ENCODE measurements at regions not wholly inside any gene's neighbourhood (a gene's known extent, or its start where the extent isn't known, plus 50 kb on each side); places are given as distances from the start of the nearest gene placed in this dataset.

GRCh38 chr2:221095356-221095755 is 476.7 kb downstream of the EPHA4 start:
- H3K9me3 ChIP-seq, result no peaks in the 10 kb centered on the region
- H3K4me1 ChIP-seq, result no peaks in the 10 kb centered on the region
- TF ChIP-seq CTCF (IDR thresholded peaks at IDR 0.05) (no peak), POLR2A (IDR thresholded peaks at IDR 0.05) (no peak), POLR2AphosphoS5 (IDR thresholded peaks at IDR 0.05; ENCODE audit: insufficient read depth in 1 of 2, low read depth in 1 of 2) (no peak)
- no peaks in the 10 kb centered on the region for H3K36me3 ChIP-seq
- H3K27ac ChIP-seq, result no peak overlapping the region
- DNase-seq (ENCODE audit: extremely low spot score in 2 of 2), result no peak
- H3K4me3 ChIP-seq, result no peak overlapping the region
- H3K27me3 ChIP-seq, result no peaks in the 10 kb centered on the region
- intact Hi-C loops (cut with DNase I), result no loop called here

- no peak for TF ChIP-seq CTCF (IDR thresholded peaks at IDR 0.05)
- no peak for TF ChIP-seq POLR2A (IDR thresholded peaks at IDR 0.05)
- no peak for TF ChIP-seq POLR2AphosphoS5 (IDR thresholded peaks at IDR 0.05; ENCODE audit: insufficient read depth in 1 of 2, low read depth in 1 of 2)
Observed at GRCh38 chr2:221096706-221097567, 475.2 kb downstream of the EPHA4 start.

GRCh38 chr2:221097568-221097915 is 474.6 kb downstream of the EPHA4 start:
- intact Hi-C loops (cut with DNase I), result no loop called here
- Histone ChIP-seq H3K4me3 (no peak overlapping the region), H3K9me3 (no peaks in the 10 kb centered on the region), H3K36me3 (no peaks in the 10 kb centered on the region), H3K27ac (no peak overlapping the region), H3K27me3 (no peaks in the 10 kb centered on the region), H3K4me1 (no peaks in the 10 kb centered on the region)
- no peak for TF ChIP-seq POLR2AphosphoS5 (IDR thresholded peaks at IDR 0.05; ENCODE audit: insufficient read depth in 1 of 2, low read depth in 1 of 2)
- TF ChIP-seq POLR2A (IDR thresholded peaks at IDR 0.05), result no peak
- TF ChIP-seq CTCF (IDR thresholded peaks at IDR 0.05), result no peak
- DNase-seq (ENCODE audit: extremely low spot score in 2 of 2), result no peak

More at GRCh38 chr2:221096706-221097567, 475.2 kb downstream of the EPHA4 start:
- Histone ChIP-seq H3K4me1 (no peaks in the 10 kb centered on the region), H3K36me3 (no peaks in the 10 kb centered on the region), H3K27me3 (no peaks in the 10 kb centered on the region), H3K9me3 (no peaks in the 10 kb centered on the region), H3K27ac (no peak overlapping the region), H3K4me3 (no peak overlapping the region)
- DNase-seq (ENCODE audit: extremely low spot score in 2 of 2), result no peak
- intact Hi-C loops (cut with DNase I), result no loop called here

DNA sequence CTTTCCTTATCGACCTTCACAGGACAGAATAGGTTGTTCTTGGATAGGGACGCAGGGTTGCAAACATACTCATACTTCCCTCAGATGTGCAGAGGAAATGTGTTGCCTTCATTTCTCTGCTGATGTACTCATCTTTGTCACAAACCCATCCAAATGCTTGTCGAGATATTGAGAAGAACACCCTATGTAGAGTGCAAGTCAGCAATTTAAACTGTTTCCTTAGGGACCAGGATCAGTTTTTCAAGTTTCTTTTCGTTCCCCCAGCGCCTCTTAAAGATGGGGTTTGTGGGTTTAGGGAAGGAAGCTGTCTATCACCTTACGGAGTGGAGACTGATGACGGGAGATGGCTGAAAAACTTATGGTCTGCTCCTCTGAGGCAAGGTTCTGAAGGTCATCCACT is 474.2 kb downstream of the EPHA4 start:
- Histone ChIP-seq H3K36me3 (no peaks in the 10 kb centered on the region), H3K4me1 (no peaks in the 10 kb centered on the region), H3K9me3 (no peaks in the 10 kb centered on the region), H3K27ac (no peak overlapping the region), H3K4me3 (no peak overlapping the region), H3K27me3 (no peaks in the 10 kb centered on the region)
- intact Hi-C loops (cut with DNase I), result no loop called here
- DNase-seq (ENCODE audit: extremely low spot score in 2 of 2), result no peak
- TF ChIP-seq POLR2A (IDR thresholded peaks at IDR 0.05), result no peak
- TF ChIP-seq CTCF (IDR thresholded peaks at IDR 0.05), result no peak
- TF ChIP-seq POLR2AphosphoS5 (IDR thresholded peaks at IDR 0.05; ENCODE audit: insufficient read depth in 1 of 2, low read depth in 1 of 2), result no peak

- Histone ChIP-seq H3K27me3 (no peaks in the 10 kb centered on the region), H3K36me3 (no peaks in the 10 kb centered on the region), H3K9me3 (no peaks in the 10 kb centered on the region), H3K4me3 (no peak overlapping the region), H3K27ac (no peak overlapping the region), H3K4me1 (peaks cover 9% of the 10 kb centered on the region)
- intact Hi-C loops (cut with DNase I), result no loop called here
- no peak for TF ChIP-seq CTCF (IDR thresholded peaks at IDR 0.05)
- no peak for TF ChIP-seq POLR2AphosphoS5 (IDR thresholded peaks at IDR 0.05; ENCODE audit: insufficient read depth in 1 of 2, low read depth in 1 of 2)
- no peak for TF ChIP-seq POLR2A (IDR thresholded peaks at IDR 0.05)
- DNase-seq (ENCODE audit: extremely low spot score in 2 of 2), result no peak
Observed at GRCh38 chr2:221100467-221101089, 471.5 kb downstream of the EPHA4 start.
